ENCODE measurements at regions not wholly inside any gene's neighbourhood (a gene's known extent, or its start where the extent isn't known, plus 50 kb on each side); places are given as distances from the start of the nearest gene placed in this dataset.

GRCh38 chr2:190807886-190808285, 72.7 kb upstream of the GLS start (continued):
- no peak for TF ChIP-seq USF2 (IDR thresholded peaks at IDR 0.05; ENCODE audit: borderline replicate concordance, low read depth, low read length)
- no peak for TF ChIP-seq BCL11A (IDR thresholded peaks at IDR 0.05; ENCODE audit: low read depth, low read length)
- TF ChIP-seq CEBPZ (IDR thresholded peaks at IDR 0.05; ENCODE audit: low read depth, low read length), result no peak
- no peak for TF ChIP-seq RAD51 (IDR thresholded peaks at IDR 0.05)
- TF ChIP-seq ZNF24 (IDR thresholded peaks at IDR 0.05), result no peak
- TF ChIP-seq PML (IDR thresholded peaks at IDR 0.05; ENCODE audit: low read length), result no peak
- TF ChIP-seq WRNIP1 (IDR thresholded peaks at IDR 0.05; ENCODE audit: borderline replicate concordance, low read depth, low read length), result no peak
- TF ChIP-seq TBL1XR1 (IDR thresholded peaks at IDR 0.05; ENCODE audit: low read depth, low read length), result no peak
- no peak for TF ChIP-seq PRDM15 (CRISPR knock-in tag; IDR thresholded peaks at IDR 0.05)
